Adrenal gland (tissue), 9 donors: ENCODE measurements at regions not wholly inside any gene's neighbourhood (a gene's known extent, or its start where the extent isn't known, plus 50 kb on each side); places are given as distances from the start of the nearest gene placed in this dataset.
A peak's percentile ranks its signal among the peaks of the same experiment; 100 is the strongest.
"Not testable (repeated sequence)": the region's sequence is repeated elsewhere in the genome, so short reads cannot be mapped to it uniquely, and the experiment has no call there.

Source experiments
- DNase-seq, 7 donors: peaks; one replicate each; pipeline ENCODE4 v3.0.0-alpha.2; 2019 to 2020
- H3K27ac ChIP-seq, 5 donors: fragments of 200-600 bp; sonication (generic) in 4 of 5; 1 replicate in 3 of 5; 2 replicates in 2 of 5; pipeline versions ENCODE4 v1.5.1 to v1.8.0; 2016 to 2020; ENCODE audit warnings: mild to moderate bottlenecking in 1 of 5
- H3K27me3 ChIP-seq: fragments of 200-600 bp; 2 replicates; pipeline ENCODE4 v1.8.0; 2021
- H3K36me3 ChIP-seq, 2 donors: fragments of 200-600 bp; replicated peaks in 1 of 2; 1 replicate in 1 of 2; 2 replicates in 1 of 2; pipeline versions ENCODE4 v1.5.1 to v1.8.0; 2018 to 2022
- H3K4me1 ChIP-seq, 2 donors: fragments of 200-600 bp; replicated peaks in 1 of 2; 1 replicate in 1 of 2; 2 replicates in 1 of 2; pipeline versions ENCODE4 v1.5.1 to v1.8.0; 2018 to 2021
- H3K4me3 ChIP-seq, 4 donors: fragments of 200-600 bp; sonication (generic) in 3 of 4; one replicate each; pipeline ENCODE4 v1.5.1; 2016 to 2018
- H3K9me3 ChIP-seq, 3 donors: fragments of 200-600 bp; sonication (generic) in 1 of 3; replicated peaks in 1 of 3; 1 replicate in 2 of 3; 2 replicates in 1 of 3; pipeline versions ENCODE4 v1.5.1 to v1.8.0; 2016 to 2021
- POLR2A ChIP-seq, 2 donors: fragments of 450-650 bp; IDR thresholded peaks; one replicate each; pipeline ENCODE4 v1.6.1; 2017; ENCODE audit warnings: antibody characterized with exemption in 2 of 2, mild to moderate bottlenecking in 2 of 2, moderate library complexity in 1 of 2
- WGBS, 4 donors: extraction: QIAGEN DNeasy Blood & Tissue Kit in 2 of 4; methylation state at CpG; one replicate each; pipeline versions ENCODE4 v1.1.5 to v1.1.7; 2013 to 2017; 5-methylcytosine and 5-hydroxymethylcytosine counted together
- intact Hi-C, 2 donors: fragments of 100-400 bp; cut with DNase I; formaldehyde crosslinking; loops; one replicate each; pipeline versions ENCODE4 v1.14.1 to v1.15.0; 2022 to 2023
- TF ChIP-seq, protein P1 (sequence below), 6 experiments: fragments of 450-650 bp in 4 of 6; fragments of 200-600 bp in 2 of 6; sonication (generic) in 1 of 6; IDR thresholded peaks; 1 replicate in 5 of 6; 2 replicates in 1 of 6; pipeline versions ENCODE4 v1.5.1 to v1.8.0; 2016 to 2021; ENCODE audit warnings: antibody characterized with exemption in 6 of 6, mild to moderate bottlenecking in 2 of 6, moderate library complexity in 1 of 6
- donor health status: healthy with polysubstance abuse.
- donor health status: Bipolar disorder and iron deficiency.
- donor health status: DM: yes; HTN: yes; CAD: no.
- donor health status: DM: no; HTN: no; CAD: no.
- donor health status: DM: no; HTN: no; CAD: no.

DNA sequence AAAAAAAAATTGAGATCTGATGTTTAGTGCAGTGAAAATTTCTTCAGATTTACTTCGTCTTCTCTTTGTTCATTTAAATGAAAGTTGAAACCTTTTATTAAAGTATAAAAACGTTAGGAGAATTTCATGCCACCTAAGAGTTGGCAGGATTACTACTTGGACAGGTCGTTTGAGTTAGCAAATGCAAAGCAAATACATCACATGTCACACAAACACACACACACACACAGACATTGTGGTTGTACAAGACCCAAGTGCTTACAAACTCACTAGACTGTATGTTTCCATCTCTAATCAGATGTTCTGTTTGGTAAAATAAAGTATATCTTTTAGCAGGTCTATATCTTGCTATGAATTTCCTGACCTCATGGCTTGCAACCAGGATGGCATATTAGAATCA is 185.6 kb upstream of the COX10 start:
- 62 to 72% (median 69%) methylated on average over 3 of the region's 3 CpGs for WGBS, 4 donors
- H3K27ac ChIP-seq, result no peak overlapping the region
- H3K36me3 ChIP-seq, result no peaks in the 10 kb centered on the region
- no peaks in the 10 kb centered on the region for H3K27me3 ChIP-seq
- no peak for TF ChIP-seq POLR2A (IDR thresholded peaks at IDR 0.05)
- TF ChIP-seq, protein P1, sequence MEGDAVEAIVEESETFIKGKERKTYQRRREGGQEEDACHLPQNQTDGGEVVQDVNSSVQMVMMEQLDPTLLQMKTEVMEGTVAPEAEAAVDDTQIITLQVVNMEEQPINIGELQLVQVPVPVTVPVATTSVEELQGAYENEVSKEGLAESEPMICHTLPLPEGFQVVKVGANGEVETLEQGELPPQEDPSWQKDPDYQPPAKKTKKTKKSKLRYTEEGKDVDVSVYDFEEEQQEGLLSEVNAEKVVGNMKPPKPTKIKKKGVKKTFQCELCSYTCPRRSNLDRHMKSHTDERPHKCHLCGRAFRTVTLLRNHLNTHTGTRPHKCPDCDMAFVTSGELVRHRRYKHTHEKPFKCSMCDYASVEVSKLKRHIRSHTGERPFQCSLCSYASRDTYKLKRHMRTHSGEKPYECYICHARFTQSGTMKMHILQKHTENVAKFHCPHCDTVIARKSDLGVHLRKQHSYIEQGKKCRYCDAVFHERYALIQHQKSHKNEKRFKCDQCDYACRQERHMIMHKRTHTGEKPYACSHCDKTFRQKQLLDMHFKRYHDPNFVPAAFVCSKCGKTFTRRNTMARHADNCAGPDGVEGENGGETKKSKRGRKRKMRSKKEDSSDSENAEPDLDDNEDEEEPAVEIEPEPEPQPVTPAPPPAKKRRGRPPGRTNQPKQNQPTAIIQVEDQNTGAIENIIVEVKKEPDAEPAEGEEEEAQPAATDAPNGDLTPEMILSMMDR (IDR thresholded peaks at IDR 0.05), result no peak
- no peak overlapping the region for H3K4me3 ChIP-seq
- no peaks in the 10 kb centered on the region for H3K4me1 ChIP-seq
- no peaks in the 10 kb centered on the region for H3K9me3 ChIP-seq
- DNase-seq, result no peak
- intact Hi-C loops, result no loop called here

DNA sequence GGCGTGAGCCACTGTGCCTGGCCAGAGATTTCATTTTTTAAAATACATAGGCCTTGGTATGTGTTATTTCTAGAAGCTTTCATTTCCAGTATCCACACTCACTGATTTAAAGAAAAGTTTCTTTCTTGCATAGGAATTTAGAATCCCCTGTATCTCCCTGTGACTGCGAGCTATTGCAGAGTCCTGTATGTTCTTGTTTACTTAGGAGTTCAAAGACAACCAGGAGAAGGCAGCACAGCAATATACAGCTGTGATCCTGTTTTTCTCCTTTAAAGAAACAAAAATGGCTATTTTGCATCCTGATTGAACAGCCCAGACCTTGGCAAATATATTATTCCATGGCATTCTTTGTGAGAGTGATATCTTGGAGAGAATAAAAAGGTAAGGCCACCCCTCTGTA is 185.0 kb upstream of the COX10 start:
- intact Hi-C loops, result no loop called here
- H3K27me3 ChIP-seq, result no peaks in the 10 kb centered on the region
- 89 to 96% (median 93%) methylated on average over 2 of the region's 2 CpGs for WGBS, 4 donors
- H3K9me3 ChIP-seq, result no peaks in the 10 kb centered on the region
- no peaks in the 10 kb centered on the region for H3K4me1 ChIP-seq
- no peak for DNase-seq
- no peak overlapping the region for H3K4me3 ChIP-seq
- no peaks in the 10 kb centered on the region for H3K36me3 ChIP-seq
- H3K27ac ChIP-seq, result no peak overlapping the region
- TF ChIP-seq, protein P1 (IDR thresholded peaks at IDR 0.05), result no peak
- no peak for TF ChIP-seq POLR2A (IDR thresholded peaks at IDR 0.05)

DNA sequence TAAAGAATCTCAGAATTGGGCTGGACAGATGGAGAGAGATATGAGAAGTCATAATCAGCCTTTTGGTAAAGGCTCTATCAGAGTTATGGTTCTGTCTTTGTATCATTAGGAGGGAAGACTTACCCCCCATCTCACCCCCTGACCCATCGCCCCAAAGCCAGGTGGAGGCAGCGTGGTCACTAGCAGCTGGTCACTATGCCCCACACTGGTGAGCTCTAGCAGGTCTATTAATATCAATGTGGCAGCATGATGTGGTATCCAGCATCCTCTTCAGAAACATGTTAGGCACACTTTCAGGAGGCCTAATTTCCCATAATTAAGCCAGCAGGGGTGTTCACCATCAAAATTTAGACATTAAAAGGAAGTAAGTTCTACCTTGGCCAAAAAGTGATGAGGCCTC is 183.8 kb upstream of the COX10 start:
- Histone ChIP-seq H3K27me3 (no peaks in the 10 kb centered on the region), H3K4me1 (no peaks in the 10 kb centered on the region), H3K36me3 (no peaks in the 10 kb centered on the region), H3K27ac (no peak overlapping the region), H3K4me3 (no peak overlapping the region), H3K9me3 (no peaks in the 10 kb centered on the region)
- intact Hi-C loops, result no loop called here
- WGBS, 4 donors, result 88 to 100% (median 92%) methylated on average over 2 of the region's 2 CpGs; no CpG with 5 or more reads in 1 of the 4 donors
- no peak for TF ChIP-seq POLR2A (IDR thresholded peaks at IDR 0.05)
- DNase-seq, result no peak

DNA sequence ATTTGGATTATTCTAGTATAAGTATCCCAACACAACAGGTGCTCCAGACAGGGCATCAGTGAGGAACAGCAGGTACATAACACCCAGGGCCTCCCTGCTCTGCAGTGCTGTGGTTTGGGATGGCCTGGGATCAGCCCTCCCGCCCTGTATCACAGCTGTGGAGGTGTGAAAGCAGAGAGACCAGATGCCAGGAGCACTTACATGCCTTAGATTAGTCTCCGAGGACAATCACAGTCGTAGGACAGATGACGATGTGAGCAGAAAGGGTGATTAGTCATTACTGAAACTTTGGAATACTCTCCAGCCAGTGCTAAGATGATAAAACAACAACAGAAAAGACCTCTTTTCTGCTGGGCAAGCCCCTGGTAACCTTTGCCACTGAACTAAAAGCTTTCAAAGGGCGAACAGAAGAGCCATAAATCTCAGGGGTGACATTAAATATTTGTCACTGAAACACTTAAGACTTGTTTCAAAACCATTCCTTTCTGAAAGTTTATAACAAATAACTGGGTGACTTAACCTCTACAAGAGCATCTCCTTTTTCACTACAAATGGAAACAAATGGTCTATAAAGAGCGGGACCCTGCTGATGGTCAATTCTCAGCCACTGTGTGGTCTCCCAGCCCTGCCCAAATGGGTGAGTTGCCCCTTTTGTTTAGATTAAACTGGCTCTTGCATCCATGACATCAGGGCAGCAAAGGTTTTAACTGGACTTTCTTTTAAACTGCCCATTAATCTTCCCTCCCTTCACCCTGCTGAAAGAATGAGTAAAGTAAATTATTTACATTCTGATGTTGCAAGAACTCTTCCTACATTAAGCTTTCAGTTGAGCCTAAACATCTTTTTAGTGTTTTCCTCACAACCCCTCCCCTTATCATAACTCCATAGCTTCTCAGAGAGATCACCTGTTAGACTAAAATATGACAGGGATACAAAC is 183.1 kb upstream of the COX10 start:
- Histone ChIP-seq H3K27me3 (no peaks in the 10 kb centered on the region), H3K9me3 (no peaks in the 10 kb centered on the region), H3K36me3 (no peaks in the 10 kb centered on the region), H3K4me3 (no peak overlapping the region), H3K27ac (no peak overlapping the region), H3K4me1 (no peaks in the 10 kb centered on the region)
- 54 to 69% (median 66%) methylated on average over 6 of the region's 6 CpGs for WGBS, 4 donors
- TF ChIP-seq POLR2A (IDR thresholded peaks at IDR 0.05), result no peak
- intact Hi-C loops, result no loop called here
- DNase-seq, result no peak

DNA sequence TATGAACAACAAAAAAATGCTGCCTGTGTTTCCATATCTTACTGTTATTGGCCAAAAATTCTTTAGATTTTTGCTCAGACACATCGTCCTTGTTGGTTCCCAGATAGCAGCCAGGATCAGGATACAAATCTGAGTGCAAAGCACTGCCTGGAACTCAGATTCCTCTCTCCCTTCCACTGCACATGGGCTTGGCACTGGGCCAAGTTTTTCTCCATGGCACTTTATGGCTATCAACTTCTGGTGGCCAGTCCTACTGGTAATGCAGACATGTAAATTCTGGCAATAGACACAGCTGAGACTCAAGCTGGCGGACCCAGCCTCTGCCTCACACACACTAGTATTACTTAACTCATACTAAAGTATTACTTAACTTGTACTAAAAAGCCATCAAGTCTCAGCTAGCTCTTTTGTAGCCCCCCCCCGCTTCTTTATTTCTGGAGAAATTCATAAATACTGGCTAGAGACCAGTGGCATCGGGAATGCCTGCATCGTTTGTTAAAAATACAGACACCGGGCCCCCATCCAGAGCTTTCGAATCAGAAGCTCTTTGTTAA is 181.2 kb upstream of the COX10 start:
- TF ChIP-seq, protein P1 (IDR thresholded peaks at IDR 0.05), result no peak
- TF ChIP-seq POLR2A (IDR thresholded peaks at IDR 0.05), result no peak
- H3K36me3 ChIP-seq, result no peaks in the 10 kb centered on the region
- no peak overlapping the region for H3K27ac ChIP-seq
- no peak overlapping the region for H3K4me3 ChIP-seq
- WGBS, 4 donors, result 81 to 88% (median 84%) methylated on average over 7 of the region's 7 CpGs
- H3K4me1 ChIP-seq, result no peaks in the 10 kb centered on the region
- DNase-seq, result peak in 3 of 7 donors; percentile 10 to 33 (median 17)
- no peaks in the 10 kb centered on the region for H3K9me3 ChIP-seq
- intact Hi-C loops, result no loop called here
- no peaks in the 10 kb centered on the region for H3K27me3 ChIP-seq

DNA sequence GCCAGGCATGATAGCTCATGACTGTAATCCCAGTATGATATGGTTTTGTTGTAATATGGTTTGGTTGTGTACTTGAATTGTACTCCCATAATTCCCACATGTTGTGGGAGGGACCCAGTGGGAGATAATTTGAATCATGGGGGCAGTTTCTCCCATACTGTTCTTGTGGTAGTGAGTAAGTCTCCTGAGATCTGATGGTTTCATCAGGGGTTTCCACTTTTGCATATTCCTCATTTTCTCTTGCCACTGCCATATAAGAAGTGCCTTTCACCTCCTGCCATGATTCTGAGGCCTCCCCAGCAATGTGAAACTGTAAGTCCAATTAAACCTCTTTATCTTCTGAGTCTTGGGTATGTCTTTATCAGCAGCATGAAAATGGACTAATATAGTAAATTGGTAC is 160.3 kb upstream of the COX10 start:
- H3K27me3 ChIP-seq, H3K27ac ChIP-seq, intact Hi-C loops, H3K9me3 ChIP-seq, H3K4me1 ChIP-seq, H3K4me3 ChIP-seq, DNase-seq, H3K36me3 ChIP-seq: not testable (repeated sequence)
